ENCODE measurements at regions not wholly inside any gene's neighbourhood (a gene's known extent, or its start where the extent isn't known, plus 50 kb on each side); places are given as distances from the start of the nearest gene placed in this dataset.

GRCh38 chr6:44016131-44016870 lies 111.0 kb downstream of the MRPL14 start:
- DNase-seq (ENCODE audit: low read depth, low spot score), result no peak
- POLR2A ChIA-PET, result no interaction called here

More at GRCh38 chr6:44016131-44016870, 111.0 kb downstream of the MRPL14 start:
- H3K9ac ChIP-seq (ENCODE audit: low read length), result no peak overlapping the region
- peaks cover 4 to 14% of the 10 kb centered on the region in 2 experiments for H3K4me1 ChIP-seq (ENCODE audit: control insufficient read depth in 1 of 2, insufficient read depth in 2 of 2, low read length in 2 of 2)
- TF ChIP-seq ZBTB33 (IDR thresholded peaks at IDR 0.05; ENCODE audit: extremely low read depth, insufficient replicate concordance, low read length), result no peak
- no peak for TF ChIP-seq POLR2A (IDR thresholded peaks at IDR 0.05; ENCODE audit: borderline replicate concordance, extremely low read depth, insufficient read depth, insufficient read length)
- TF ChIP-seq ZNF274 (IDR thresholded peaks at IDR 0.05; ENCODE audit: low read depth, low read length), result no peak
- no peak for TF ChIP-seq JUND (IDR thresholded peaks at IDR 0.05)
- no peak for TF ChIP-seq MAX (IDR thresholded peaks at IDR 0.05)
- H3K27me3 ChIP-seq (ENCODE audit: insufficient read depth, low read length), result no peaks in the 10 kb centered on the region
- no peak overlapping the region for H3K4me2 ChIP-seq (ENCODE audit: low read length)
- ChIA-PET RAD21 (ENCODE audit: low non-redundant PET in 1 of 2, low total read pairs in 2 of 2, uncharacterized antibody in 2 of 2, unreplicated experiment in 2 of 2) (interaction anchor here in 1 of 2 experiments (0.5 kb wide), 1 partner anchor 413 kb away, joined by 5 read pairs; no protein-coding TSS in a partner anchor), CTCF (interaction anchor here (0.8 to 1.1 kb wide), 2 partner anchors 47 to 58 kb away, joined by 4 to 5 read pairs; no protein-coding TSS in a partner anchor)
- no peaks in the 10 kb centered on the region for H3K9me3 ChIP-seq (ENCODE audit: control insufficient read depth in 1 of 2, insufficient read depth in 1 of 2, low read depth in 1 of 2, low read length in 2 of 2)
- no peak overlapping the region for H2AFZ ChIP-seq (ENCODE audit: low read depth, low read length, poor library complexity, severe bottlenecking)
- H3K4me3 ChIP-seq (replicated peaks in 1 of 2; ENCODE audit: low read depth in 1 of 2, low read length in 2 of 2), result no peak overlapping the region
- no peaks in the 10 kb centered on the region for H3K9me2 ChIP-seq (ENCODE audit: insufficient read depth)
- no TSS peak for BruUV-seq (replicated peaks)
- H3K36me3 ChIP-seq (ENCODE audit: control insufficient read depth in 1 of 2, insufficient read depth in 2 of 2, low read length in 2 of 2), result no peaks in the 10 kb centered on the region
- no peak overlapping the region for H3K27ac ChIP-seq (ENCODE audit: low read depth, low read length)
- ATAC-seq, result no peak
- H3K79me2 ChIP-seq (ENCODE audit: insufficient read depth, low read length), result no peaks in the 10 kb centered on the region
- H4K20me1 ChIP-seq (ENCODE audit: insufficient read depth), result no peaks in the 10 kb centered on the region
- intact Hi-C loops (cut with micrococcal nuclease), result no loop called here

Measured in HCT116 (cell line).